OCI-LY3 (cell line): ENCODE measurements at regions not wholly inside any gene's neighbourhood (a gene's known extent, or its start where the extent isn't known, plus 50 kb on each side); places are given as distances from the start of the nearest gene placed in this dataset.

Experiments used
- CTCF ChIP-seq: fragments of 200-600, 300-600 bp; sonication (generic); IDR thresholded peaks from 2 replicates; pipeline ENCODE4 v1.5.1; 2014; ENCODE audit warnings: antibody characterized with exemption, low read length, low read depth
- EZH2phosphoT487 ChIP-seq: fragments of 200-600 bp; shearing (Covaris generic); IDR thresholded peaks from 2 replicates; pipeline ENCODE4 v1.6.1; 2018; ENCODE audit warnings: antibody characterized with exemption, mixed run types, low read depth

- TF ChIP-seq CTCF (no peak), EZH2phosphoT487 (no peak)
These were observed 134.1 kb upstream of the COL8A1 start for GRCh38 chr3:99504258-99504657.
